Astrocyte of the spinal cord (primary cell): ENCODE measurements at regions not wholly inside any gene's neighbourhood (a gene's known extent, or its start where the extent isn't known, plus 50 kb on each side); places are given as distances from the start of the nearest gene placed in this dataset.

Experiments
- DNase-seq: peaks from one replicate; pipeline ENCODE4 v3.0.0; 2011; ENCODE audit warnings: low read depth, low spot score
- H3K4me3 ChIP-seq: 2 replicates; pipeline ENCODE4 v1.5.1; 2011; ENCODE audit warnings: low read depth, mild to moderate bottlenecking, low read length, moderate library complexity
- in situ Hi-C: cut with HindIII; loops from 2 replicates; pipeline ENCODE4 v1.10.0; 2017; ENCODE audit warnings: low sequenced_read_pairs
- TF ChIP-seq, protein P1 (sequence below): IDR thresholded peaks from 2 replicates; pipeline ENCODE4 v1.5.1; 2012; ENCODE audit warnings: low read depth, mild to moderate bottlenecking, low read length, inconsistent platforms

DNA sequence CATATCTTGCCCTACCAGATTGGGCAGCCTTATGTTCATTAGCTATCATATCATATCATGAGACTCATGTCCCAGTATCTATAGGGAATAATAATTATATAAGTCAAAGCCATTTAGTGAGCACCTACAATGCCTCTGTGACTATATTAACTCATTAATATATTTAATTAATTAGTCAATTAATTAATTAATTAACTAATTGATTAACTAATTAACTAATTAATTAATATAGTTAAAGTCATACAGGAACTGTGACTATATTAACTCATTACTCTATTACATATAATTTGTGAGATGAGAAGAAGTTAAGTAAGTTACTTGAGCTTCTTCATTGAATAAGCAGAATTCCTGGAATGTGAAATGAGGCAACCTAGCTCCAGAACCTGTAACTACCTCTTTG is 588.3 kb upstream of the SLITRK1 start:
- no peak for DNase-seq
- H3K4me3 ChIP-seq = no peak overlapping the region
- in situ Hi-C loops = no loop called here
- TF ChIP-seq, protein P1, sequence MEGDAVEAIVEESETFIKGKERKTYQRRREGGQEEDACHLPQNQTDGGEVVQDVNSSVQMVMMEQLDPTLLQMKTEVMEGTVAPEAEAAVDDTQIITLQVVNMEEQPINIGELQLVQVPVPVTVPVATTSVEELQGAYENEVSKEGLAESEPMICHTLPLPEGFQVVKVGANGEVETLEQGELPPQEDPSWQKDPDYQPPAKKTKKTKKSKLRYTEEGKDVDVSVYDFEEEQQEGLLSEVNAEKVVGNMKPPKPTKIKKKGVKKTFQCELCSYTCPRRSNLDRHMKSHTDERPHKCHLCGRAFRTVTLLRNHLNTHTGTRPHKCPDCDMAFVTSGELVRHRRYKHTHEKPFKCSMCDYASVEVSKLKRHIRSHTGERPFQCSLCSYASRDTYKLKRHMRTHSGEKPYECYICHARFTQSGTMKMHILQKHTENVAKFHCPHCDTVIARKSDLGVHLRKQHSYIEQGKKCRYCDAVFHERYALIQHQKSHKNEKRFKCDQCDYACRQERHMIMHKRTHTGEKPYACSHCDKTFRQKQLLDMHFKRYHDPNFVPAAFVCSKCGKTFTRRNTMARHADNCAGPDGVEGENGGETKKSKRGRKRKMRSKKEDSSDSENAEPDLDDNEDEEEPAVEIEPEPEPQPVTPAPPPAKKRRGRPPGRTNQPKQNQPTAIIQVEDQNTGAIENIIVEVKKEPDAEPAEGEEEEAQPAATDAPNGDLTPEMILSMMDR = no peak

DNA sequence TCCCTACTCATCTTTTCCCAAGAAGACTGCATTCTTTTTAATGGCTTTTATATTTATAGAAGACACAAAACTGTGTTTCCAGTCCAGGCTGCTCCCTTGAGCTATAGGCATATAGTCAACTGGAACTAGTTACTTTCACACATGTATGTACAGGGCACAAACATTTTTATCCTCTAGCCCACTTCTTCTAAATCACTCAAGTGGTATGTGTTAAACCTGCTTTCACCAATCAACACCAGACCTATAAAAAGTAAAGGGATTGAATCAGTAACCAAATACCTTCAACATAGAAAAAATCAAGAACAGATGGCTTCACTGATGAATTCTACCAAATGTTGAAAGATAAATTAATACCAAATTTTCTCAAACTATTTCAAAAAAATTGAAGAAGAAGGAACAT is 584.2 kb upstream of the SLITRK1 start:
- TF ChIP-seq, protein P1 = no peak
- in situ Hi-C loops = no loop called here
- H3K4me3 ChIP-seq = no peak overlapping the region
- no peak for DNase-seq

DNA sequence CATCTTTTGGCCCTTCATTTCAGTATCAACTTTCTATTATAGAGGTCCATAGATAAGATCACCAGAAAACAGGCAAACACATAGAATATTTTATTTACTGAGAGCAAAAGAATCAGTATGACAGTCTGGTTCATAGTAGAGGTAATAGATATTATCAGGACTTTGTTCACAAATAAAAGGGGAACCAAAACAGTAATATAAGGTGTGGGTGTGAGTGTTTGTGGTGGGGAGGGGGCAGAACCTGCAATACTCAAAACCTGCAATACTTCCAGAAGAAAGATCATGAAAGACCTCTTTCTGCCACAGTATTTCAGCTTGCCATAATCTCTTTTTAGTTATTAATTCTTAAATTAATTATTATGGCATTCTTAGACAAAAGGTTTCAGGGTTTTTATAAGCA is 578.7 kb upstream of the SLITRK1 start:
- in situ Hi-C loops = no loop called here
- TF ChIP-seq, protein P1 = no peak
- no peak overlapping the region for H3K4me3 ChIP-seq
- DNase-seq = no peak

DNA sequence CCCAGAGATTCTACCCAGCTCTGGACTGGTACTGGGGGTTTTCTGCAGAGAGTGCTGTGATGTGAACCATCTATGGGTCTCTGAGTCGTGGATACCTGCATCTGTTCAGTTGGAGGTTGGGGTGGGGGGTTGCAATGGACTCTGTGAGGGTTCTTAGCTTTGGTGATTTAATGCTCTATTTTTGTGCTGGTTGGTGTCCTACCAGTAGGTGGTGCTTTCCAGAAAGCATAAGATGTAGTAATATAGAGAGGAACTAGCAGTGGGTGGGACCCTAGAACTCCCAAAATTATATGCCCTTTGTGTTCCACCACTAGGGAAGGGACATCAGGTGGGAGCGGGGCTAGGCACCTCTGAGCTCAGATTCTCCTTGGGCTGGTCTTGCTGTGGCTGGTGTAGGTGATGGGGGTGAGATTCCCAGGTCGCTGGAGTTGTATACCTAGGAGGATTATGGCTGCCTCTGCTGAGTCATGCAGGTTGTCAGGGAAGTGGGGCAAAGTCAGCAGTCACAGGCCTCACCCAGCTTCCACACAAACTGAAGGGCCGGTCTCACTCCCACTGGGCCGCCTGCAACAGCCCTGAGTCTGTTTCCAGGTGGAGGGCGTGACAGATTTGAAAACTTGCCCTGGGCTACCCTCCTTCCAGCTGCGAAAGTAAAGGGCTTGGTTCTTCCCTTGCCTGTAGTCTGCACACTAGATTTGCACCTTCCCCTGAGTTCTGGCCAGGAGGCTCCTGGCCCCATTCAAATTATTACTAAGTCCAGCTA is 573.0 kb upstream of the SLITRK1 start:
- TF ChIP-seq, protein P1 = no peak
- in situ Hi-C loops = no loop called here
- DNase-seq = no peak

DNA sequence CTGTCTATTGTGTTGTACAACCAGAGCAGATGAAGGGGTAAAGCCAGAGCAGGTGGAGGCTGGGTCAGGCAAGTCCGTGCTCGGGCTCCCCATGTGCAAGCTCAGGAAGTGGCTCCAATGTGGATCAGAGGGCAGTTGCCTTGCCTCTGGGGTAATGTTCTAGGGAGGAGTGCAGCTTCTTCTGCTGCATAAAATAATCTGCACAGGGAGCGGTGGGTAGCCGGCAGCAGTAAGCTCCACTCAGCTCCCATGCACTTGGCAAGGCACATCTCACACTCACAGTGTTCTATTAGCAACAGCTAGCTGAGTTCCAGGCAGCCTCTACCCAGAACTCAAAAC is 565.3 kb upstream of the SLITRK1 start:
- DNase-seq = no peak
- TF ChIP-seq, protein P1 = no peak
- in situ Hi-C loops = no loop called here
- H3K4me3 ChIP-seq = no peak overlapping the region

More for the DNA sequence above, 573.0 kb upstream of the SLITRK1 start:
- H3K4me3 ChIP-seq = no peak overlapping the region

DNA sequence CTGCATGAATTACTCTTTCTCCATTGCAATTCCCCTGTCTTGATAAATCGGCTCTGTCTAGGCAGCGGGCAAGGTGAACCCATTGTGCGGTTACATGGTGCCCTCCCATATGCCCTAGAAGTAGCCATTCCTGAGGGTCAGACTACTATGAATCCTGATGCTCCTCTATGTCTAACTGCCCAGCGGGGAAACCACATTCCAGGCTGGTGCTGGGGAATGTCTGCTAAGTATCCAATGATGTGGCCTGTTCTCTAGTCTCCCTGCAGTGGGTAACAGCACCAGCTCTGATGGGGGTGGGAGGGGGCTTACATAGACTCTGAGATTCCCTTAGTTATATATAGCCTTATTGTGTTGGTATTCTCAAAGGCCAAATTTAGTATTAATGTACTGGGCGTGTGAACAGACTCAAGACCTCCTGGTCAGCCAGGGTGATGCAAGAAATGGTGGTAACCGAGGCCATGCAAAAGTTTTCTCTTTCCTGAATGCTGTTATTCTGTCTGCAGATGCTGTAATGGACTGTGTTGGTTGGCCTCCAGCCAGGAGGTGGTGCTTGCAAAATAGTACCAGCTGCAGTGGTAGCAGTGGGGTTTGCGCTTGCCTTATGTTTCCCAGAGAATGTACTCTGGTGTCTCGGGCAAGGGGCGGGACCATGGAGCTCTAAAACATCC is 564.8 kb upstream of the SLITRK1 start:
- DNase-seq = peak; percentile 31
- no peak overlapping the region for H3K4me3 ChIP-seq
- TF ChIP-seq, protein P1 = no peak
- in situ Hi-C loops = no loop called here
